ENCODE measurements at regions not wholly inside any gene's neighbourhood (a gene's known extent, or its start where the extent isn't known, plus 50 kb on each side); places are given as distances from the start of the nearest gene placed in this dataset.

- no peak for TF ChIP-seq CTCF (IDR thresholded peaks at IDR 0.05; ENCODE audit: insufficient read depth, low read depth, low read length, missing control alignments)
- DNase-seq (ENCODE audit: low read depth) = no peak
- H3K4me3 ChIP-seq (ENCODE audit: low read depth, low read length) = no peak overlapping the region
Observed at GRCh38 chr2:41936771-41937463, 110.9 kb upstream of the PKDCC start.

GRCh38 chr2:41937464-41937906 lies 110.3 kb upstream of the PKDCC start:
- TF ChIP-seq CTCF (IDR thresholded peaks at IDR 0.05; ENCODE audit: insufficient read depth, low read depth, low read length, missing control alignments) = no peak
- no peak for DNase-seq (ENCODE audit: low read depth)
- H3K4me3 ChIP-seq (ENCODE audit: low read depth, low read length) = no peak overlapping the region

- H3K4me3 ChIP-seq (ENCODE audit: low read depth, low read length) = no peak overlapping the region
- TF ChIP-seq CTCF (IDR thresholded peaks at IDR 0.05; ENCODE audit: insufficient read depth, low read depth, low read length, missing control alignments) = no peak
Observed at GRCh38 chr2:41937921-41938708, 109.7 kb upstream of the PKDCC start.

GRCh38 chr2:41940060-41940744 lies 107.6 kb upstream of the PKDCC start:
- TF ChIP-seq CTCF (IDR thresholded peaks at IDR 0.05; ENCODE audit: insufficient read depth, low read depth, low read length, missing control alignments) = no peak
- DNase-seq (ENCODE audit: low read depth) = no peak

More at GRCh38 chr2:41937921-41938708, 109.7 kb upstream of the PKDCC start:
- DNase-seq (ENCODE audit: low read depth) = no peak

GRCh38 chr2:41940745-41941063 lies 107.1 kb upstream of the PKDCC start:
- no peak for TF ChIP-seq CTCF (IDR thresholded peaks at IDR 0.05; ENCODE audit: insufficient read depth, low read depth, low read length, missing control alignments)
- H3K4me3 ChIP-seq (ENCODE audit: low read depth, low read length) = no peak overlapping the region
- DNase-seq (ENCODE audit: low read depth) = no peak

More at GRCh38 chr2:41940060-41940744, 107.6 kb upstream of the PKDCC start:
- H3K4me3 ChIP-seq (ENCODE audit: low read depth, low read length) = no peak overlapping the region

- no peak for TF ChIP-seq CTCF (IDR thresholded peaks at IDR 0.05; ENCODE audit: insufficient read depth, low read depth, low read length, missing control alignments)
- no peak for DNase-seq (ENCODE audit: low read depth)
- no peak overlapping the region for H3K4me3 ChIP-seq (ENCODE audit: low read depth, low read length)
Observed at GRCh38 chr2:41941831-41942230, 106.0 kb upstream of the PKDCC start.

Data from GM12865 (cell line).